Activated CD4-positive, alpha-beta T cell treated with anti-CD3 and anti-CD28 coated beads, Interleukin-2, amount 50 U/mL, for 48 hours (primary cell): ENCODE measurements at regions not wholly inside any gene's neighbourhood (a gene's known extent, or its start where the extent isn't known, plus 50 kb on each side); places are given as distances from the start of the nearest gene placed in this dataset.

Experiments
- DNase-seq, 2 experiments: peaks; one replicate each; pipeline ENCODE4 v3.0.0-alpha.2; 2020

DNA sequence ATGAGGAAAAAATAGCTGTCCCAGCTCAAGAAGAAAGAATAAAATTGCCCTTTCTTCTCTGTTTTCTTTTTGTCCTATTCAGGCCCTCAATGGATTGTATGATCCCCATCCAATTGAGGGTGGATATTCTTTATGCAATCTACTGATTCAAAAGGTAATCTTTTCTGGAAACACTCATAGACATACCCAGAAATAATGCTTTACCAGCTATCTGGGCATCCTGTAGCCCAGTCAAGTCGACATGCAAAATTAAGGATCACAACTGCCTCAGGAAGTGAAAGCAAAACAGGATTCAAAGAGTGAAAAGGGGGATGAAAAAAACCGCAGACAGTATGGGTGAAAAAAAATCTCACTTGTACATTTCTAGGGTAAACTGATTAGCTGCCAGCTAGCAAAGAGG, 410.1 kb downstream of the TBC1D32 start:
- no peak for DNase-seq

GRCh38 chr6:120918137-120918536, 416.1 kb downstream of the TBC1D32 start:
- no peak for DNase-seq

DNA sequence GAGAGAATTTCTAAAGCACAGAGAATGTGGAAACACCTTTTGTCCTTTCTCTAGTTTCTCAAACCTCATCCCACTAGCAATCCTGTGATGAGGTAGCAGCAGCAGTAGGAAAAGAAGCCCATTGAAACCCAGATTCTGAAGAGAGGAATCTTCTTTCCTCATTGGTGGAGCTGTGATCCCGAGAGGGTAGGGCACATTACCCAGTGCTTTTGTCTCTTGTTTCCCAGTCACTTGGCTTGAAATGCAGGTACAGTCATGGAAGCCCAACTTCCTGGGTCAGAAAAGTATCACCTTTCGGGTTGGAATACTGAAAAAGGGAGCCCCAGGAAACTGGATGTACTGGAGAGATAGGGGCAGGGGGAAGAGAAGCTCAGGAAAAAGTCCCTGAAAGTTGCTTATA, 417.4 kb downstream of the TBC1D32 start:
- no peak for DNase-seq

DNA sequence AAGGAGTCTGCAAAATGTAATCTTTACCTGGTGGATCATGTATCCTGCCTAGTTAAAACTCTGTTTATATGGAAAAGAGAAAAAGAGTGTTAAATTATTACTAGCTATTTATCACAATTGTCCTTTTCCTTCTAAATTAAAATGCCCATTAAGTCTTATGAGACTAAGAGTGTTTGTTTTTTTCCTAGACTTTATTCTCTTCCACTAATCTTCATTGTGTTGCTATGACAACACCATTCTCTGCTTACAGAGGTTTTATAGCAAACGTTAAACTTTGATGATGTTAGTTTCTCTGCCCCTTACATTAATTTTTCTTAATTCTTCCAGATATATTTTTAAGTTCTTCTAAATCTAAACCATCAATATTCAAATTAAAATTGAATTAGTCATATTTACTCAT, 420.8 kb downstream of the TBC1D32 start:
- no peak for DNase-seq

DNA sequence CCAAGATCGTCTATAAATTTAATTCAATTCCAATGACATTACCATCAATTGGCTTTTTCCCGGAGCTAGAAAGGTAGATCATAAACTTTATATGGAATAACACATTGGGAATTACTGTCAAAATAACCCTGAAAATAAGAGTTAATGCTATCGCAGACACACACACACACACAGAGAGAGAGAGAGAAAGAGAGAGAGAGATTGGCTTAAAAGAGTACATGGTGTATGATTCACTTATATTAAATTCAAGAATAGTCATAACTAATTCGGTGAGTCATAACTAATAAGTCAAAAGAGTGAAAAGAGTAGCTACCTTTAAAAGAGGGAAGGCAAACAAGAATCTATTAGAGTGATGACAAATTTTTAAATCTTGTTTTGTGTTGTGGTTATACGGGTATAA, 425.5 kb downstream of the TBC1D32 start:
- no peak for DNase-seq

DNA sequence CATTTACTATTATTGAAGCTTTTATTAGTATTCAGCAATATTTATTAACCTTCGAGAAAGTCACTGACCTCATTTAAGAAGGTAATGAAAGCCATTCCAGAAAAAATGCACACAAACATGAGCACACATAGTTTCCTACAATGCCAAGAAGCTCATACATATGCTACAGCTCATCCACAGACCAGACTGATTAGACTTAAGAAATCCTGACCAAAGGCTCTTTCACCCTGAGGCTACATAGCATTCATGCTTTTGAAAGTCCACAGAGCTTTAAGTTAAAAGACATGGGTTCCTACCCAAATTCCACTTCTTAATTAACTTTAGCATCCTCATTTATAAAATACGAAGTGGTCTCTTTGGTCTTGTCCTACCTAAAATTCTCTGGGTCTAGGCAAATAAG, 430.4 kb downstream of the TBC1D32 start:
- no peak for DNase-seq

DNA sequence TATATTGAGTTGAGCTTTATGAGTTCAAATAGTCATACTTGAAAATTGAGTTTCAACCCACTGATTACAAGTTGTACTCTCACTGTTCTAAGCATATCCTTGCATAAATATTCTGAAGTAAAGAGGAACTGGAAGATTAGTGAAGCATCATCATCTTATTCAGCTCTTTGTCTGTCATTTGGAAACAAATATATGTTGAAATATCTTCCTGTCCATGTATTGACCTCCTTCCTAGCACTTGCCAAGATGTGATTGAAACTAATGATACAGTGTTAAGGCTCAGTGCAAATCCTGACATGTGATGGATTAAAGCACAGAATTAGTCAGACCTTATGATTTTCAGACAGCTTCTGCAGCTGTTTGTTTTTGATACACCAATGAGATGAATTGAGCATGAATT, 434.3 kb downstream of the TBC1D32 start:
- no peak for DNase-seq

- DNase-seq, result no peak
These were observed 440.2 kb downstream of the TBC1D32 start for GRCh38 chr6:120894077-120894476.

GRCh38 chr6:120876931-120877330, 457.3 kb downstream of the TBC1D32 start:
- DNase-seq, result no peak

- DNase-seq, result no peak
These were observed 457.9 kb downstream of the TBC1D32 start for GRCh38 chr6:120876424-120876823.

DNA sequence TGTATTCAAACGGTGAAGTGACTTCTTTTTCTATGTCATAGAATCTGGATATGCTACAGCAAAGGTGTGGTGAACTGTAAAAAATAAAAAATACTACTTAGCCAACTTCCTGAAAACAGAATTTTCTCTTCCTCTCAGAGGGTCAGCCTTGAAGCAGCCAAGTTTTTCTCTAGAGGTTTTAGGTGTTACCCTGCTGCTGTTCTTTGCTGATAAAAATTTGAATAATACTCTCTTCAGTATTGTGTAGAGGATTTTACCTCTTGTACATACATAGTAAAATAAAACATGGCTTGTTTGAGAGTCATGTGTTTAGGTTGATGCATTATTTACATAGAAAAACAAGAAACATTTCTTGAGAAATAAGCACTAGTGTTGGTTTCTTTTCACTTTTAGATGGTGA, 458.4 kb downstream of the TBC1D32 start:
- DNase-seq, result no peak

DNA sequence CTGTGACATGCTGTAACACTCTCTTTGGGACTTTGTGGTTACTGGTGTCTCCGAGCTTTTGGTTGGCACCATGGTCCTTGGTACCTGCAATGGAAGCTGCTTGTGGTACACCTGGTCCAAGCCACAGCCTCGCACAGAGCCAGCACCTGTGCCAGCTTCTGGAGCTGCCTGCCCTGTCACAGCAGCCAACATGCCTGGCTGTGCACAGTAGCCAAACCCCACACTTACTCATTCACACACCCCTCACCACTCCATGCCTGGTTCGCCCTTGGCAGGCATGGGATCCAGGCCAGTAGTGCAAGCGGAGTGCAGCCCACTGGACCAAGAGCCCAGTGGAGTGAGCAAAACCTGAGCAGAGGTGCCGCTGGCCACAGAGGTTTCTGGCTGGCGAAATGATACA, 459.9 kb downstream of the TBC1D32 start:
- no peak for DNase-seq

- DNase-seq, result no peak
These were observed 461.0 kb downstream of the TBC1D32 start for GRCh38 chr6:120873125-120873865.

DNA sequence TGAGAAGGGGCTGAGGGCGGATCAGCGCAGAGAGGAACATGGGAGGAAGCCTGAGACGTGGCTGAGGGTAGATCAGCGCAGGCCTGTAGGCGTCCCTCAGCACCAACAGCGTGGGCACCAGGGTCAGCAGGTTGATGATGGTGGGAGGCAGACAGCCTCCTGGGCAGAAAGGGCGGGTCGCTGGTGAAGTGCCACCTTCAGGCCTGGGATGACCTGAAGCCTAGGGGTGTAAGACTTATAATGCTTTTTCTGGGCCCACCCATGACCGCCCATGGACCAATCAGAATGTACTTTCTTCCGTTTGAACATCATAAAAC, 462.1 kb downstream of the TBC1D32 start:
- DNase-seq, result no peak

GRCh38 chr6:120871416-120872261, 462.6 kb downstream of the TBC1D32 start:
- DNase-seq, result no peak

DNA sequence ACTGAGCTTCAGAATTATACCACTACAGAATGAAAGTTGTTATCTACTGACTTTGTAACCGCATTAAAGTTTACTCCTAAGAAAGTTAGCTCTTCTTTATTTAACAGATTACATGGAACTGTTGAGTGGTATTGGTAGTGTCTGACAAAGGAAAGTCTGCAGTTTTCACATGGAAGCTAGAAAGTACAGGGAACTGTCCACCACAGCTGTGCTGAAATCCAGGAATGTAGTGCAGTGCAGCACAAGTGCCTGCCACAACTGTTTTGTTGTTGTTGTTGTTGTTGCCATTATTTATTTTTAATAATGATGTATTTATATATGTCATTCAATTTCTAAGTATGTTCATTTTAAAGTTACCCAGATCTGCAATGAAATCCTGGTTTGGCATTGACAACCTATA, 464.9 kb downstream of the TBC1D32 start:
- DNase-seq, result no peak

DNA sequence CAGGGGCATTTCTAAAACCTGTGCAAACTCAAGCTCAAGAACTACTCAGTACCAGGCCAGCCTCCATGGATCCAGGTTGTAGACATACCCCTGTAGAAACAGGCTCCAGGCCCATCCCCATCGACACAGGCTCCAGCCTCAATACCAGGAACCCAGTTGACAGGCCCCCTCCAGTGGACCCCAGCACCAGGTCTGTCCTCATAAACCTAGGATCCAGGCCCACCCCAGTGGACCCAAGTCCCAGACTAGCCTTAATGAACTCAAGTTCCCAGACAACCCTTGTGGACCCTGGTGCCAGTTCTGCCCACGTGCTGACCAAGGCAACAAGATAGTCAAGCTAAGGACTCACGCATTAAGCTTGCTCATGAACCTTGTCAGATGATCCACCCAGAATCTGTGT, 476.9 kb downstream of the TBC1D32 start:
- no peak for DNase-seq

GRCh38 chr6:120854583-120854982, 479.7 kb downstream of the TBC1D32 start:
- no peak for DNase-seq

DNA sequence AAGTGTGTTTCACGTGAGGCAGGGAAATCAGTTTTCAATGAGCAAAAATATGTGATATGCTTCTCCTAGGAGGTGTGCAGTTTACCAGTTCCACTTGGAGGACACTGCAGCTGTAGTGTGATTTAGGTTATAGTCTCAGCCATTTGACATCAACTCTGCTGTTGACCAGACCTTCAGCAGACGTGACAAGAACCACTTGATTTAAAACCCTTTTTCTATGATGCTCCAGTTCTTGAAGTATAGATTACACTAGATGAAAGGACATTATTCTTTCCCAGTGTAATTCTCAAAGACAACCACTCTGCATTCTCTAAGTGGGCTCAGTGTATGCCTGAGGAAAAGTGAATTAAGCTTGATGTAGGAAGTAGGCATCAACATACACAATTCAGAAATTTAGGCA, 480.8 kb downstream of the TBC1D32 start:
- no peak for DNase-seq

- no peak for DNase-seq
These were observed 481.9 kb downstream of the TBC1D32 start for GRCh38 chr6:120852293-120852849.

GRCh38 chr6:120826253-120826652, 508.0 kb downstream of the TBC1D32 start:
- DNase-seq, result peak; percentile 3 to 10

DNA sequence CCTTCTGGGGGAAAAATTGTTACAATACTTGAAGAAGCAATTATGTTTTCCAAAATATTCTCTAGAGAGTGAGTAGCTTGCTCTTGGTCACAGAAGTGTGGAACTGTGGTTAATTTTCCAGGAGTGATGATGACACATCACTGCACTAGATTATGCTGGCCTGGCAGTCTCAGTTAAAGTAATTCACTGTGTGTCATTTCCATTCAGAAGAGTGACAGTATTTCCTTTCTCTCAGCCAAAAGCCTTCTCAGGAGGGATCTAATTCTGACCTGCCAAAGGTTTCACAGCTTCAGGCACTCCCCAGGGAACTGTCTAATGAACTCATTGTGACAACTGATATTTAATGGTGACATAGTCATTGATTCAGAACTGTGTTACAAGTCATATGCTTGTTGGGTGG, 517.5 kb downstream of the TBC1D32 start:
- DNase-seq, result no peak

DNA sequence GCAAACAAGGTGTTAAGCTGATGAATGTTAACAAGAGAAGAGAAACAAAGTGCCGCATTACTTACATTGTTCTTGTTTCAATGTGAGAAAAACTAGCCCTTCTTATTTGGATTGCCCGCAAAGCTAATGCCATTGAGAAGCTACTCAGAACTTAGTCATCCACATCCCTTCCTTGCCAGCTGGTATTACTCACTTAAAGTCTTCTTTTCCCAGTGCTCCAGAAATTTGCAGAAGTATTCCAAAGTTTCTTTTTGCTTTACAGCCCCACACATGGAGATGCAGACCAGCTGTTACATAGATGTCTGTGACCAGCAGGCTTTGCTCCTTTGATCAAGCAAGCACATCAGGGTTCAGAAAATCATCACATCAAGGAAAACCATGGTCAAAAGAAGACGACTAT, 529.0 kb downstream of the TBC1D32 start:
- no peak for DNase-seq

GRCh38 chr6:120804612-120805011, 529.7 kb downstream of the TBC1D32 start:
- DNase-seq, result no peak
